ENCODE measurements at regions not wholly inside any gene's neighbourhood (a gene's known extent, or its start where the extent isn't known, plus 50 kb on each side); places are given as distances from the start of the nearest gene placed in this dataset.
A peak's percentile ranks its signal among the peaks of the same experiment; 100 is the strongest.

GRCh38 chr13:56670563-56670962, 470.2 kb upstream of the PRR20A start:
- Histone ChIP-seq H3K18ac (ENCODE audit: extremely low read depth, low read length) (no peak overlapping the region), H3K23me2 (ENCODE audit: low read depth, low read length) (no peaks in the 10 kb centered on the region), H4K5ac (ENCODE audit: insufficient read length, low read depth, low read length) (no peak overlapping the region), H2BK15ac (ENCODE audit: low read length) (no peak overlapping the region), H2BK20ac (ENCODE audit: low read length) (no peak overlapping the region), H2BK120ac (replicated peaks; ENCODE audit: low read depth, low read length) (no peak overlapping the region), H3K79me2 (ENCODE audit: control insufficient read depth in 1 of 2, insufficient read depth in 2 of 2, low read length in 2 of 2) (no peaks in the 10 kb centered on the region), H4K8ac (ENCODE audit: extremely low read depth, insufficient read depth, low read length) (no peak overlapping the region), H3K4ac (replicated peaks; ENCODE audit: insufficient read length, low read depth, low read length) (no peak overlapping the region), H3K4me3 (ENCODE audit: extremely low read depth in 1 of 4, insufficient read depth in 2 of 4, low read depth in 3 of 4, low read length in 4 of 4) (no peak overlapping the region), H3K79me1 (ENCODE audit: low read depth, low read length) (no peaks in the 10 kb centered on the region), H3K27me3 (replicated peaks in 1 of 4; ENCODE audit: control insufficient read depth in 3 of 4, extremely low read depth in 1 of 4, insufficient read depth in 3 of 4, low read length in 3 of 4) (no peaks in the 10 kb centered on the region), H3K4me2 (ENCODE audit: insufficient read depth in 1 of 2, low read depth in 2 of 2, low read length in 2 of 2) (no peak overlapping the region), H3K9me3 (ENCODE audit: insufficient read depth in 2 of 2, low read depth in 1 of 2, low read length in 1 of 2) (no peaks in the 10 kb centered on the region), H3K14ac (ENCODE audit: insufficient read length) (no peak overlapping the region), H3K23ac (ENCODE audit: insufficient read length) (no peak overlapping the region), H3K9ac (replicated peaks in 1 of 4; ENCODE audit: extremely low read depth in 1 of 4, low read depth in 3 of 4, low read length in 3 of 4) (no peak overlapping the region), H3K36me3 (ENCODE audit: control insufficient read depth in 2 of 4, insufficient read depth in 4 of 4, low read length in 3 of 4) (no peaks in the 10 kb centered on the region), H4K20me1 (replicated peaks in 1 of 2; ENCODE audit: control insufficient read depth in 1 of 2, insufficient read depth in 2 of 2, low read length in 2 of 2) (no peaks in the 10 kb centered on the region), H3K56ac (replicated peaks; ENCODE audit: insufficient read length, low read depth, low read length) (no peak overlapping the region), H2AK5ac (ENCODE audit: low read depth, low read length) (no peak overlapping the region), H3K27ac (ENCODE audit: low read depth, low read length) (no peak overlapping the region), H2BK12ac (ENCODE audit: low read depth, low read length) (no peak overlapping the region), H4K91ac (replicated peaks; ENCODE audit: insufficient read length, low read length) (no peak overlapping the region), H3K4me1 (replicated peaks in 1 of 4; ENCODE audit: control insufficient read depth in 3 of 4, insufficient read depth in 4 of 4, low read length in 3 of 4) (no peaks in the 10 kb centered on the region), H2BK5ac (ENCODE audit: low read depth, low read length) (no peak overlapping the region), H2AFZ (ENCODE audit: low read length) (peak overlapping the region; percentile 99; the same call in 1 of the 2 replicates)
- no peak for FAIRE-seq
- TF ChIP-seq POU5F1 (IDR thresholded peaks at IDR 0.05; ENCODE audit: low read depth, low read length) (no peak), BRCA1 (IDR thresholded peaks at IDR 0.05; ENCODE audit: low read depth, low read length) (no peak), BCL11A (IDR thresholded peaks at IDR 0.05; ENCODE audit: low read depth in 2 of 2, low read length in 2 of 2) (no peak), RBBP5 (IDR thresholded peaks at IDR 0.05; ENCODE audit: borderline replicate concordance, low read depth, low read length) (no peak), NANOG (IDR thresholded peaks at IDR 0.05; ENCODE audit: insufficient read depth, low read depth, low read length, poor library complexity, severe bottlenecking) (no peak), SIX5 (IDR thresholded peaks at IDR 0.05; ENCODE audit: low read depth, low read length) (no peak), SIN3A (conservative IDR thresholded peaks at IDR 0.05 in 1 of 2, IDR thresholded peaks at IDR 0.05 in 1 of 2; ENCODE audit: low read depth in 1 of 2, low read length in 2 of 2) (no peak), POLR2A (IDR thresholded peaks at IDR 0.05; ENCODE audit: control extremely low read depth in 1 of 2, low read depth in 2 of 2, low read length in 2 of 2) (no peak), CBX8 (IDR thresholded peaks at IDR 0.05; ENCODE audit: borderline replicate concordance, low read depth, low read length) (no peak)
- WGBS, 2 experiments (ENCODE audit: extremely low coverage in 1 of 2, insufficient coverage in 1 of 2, insufficient read length in 1 of 2, insufficient replicate concordance in 2 of 2, low coverage in 1 of 2, low lambda C conversion rate in 2 of 2, missing lambda C conversion rate in 1 of 2) = 86% methylated on average over 2 of the region's 2 CpGs; no CpG with 5 or more reads in 1 of the 2 experiments
- DNase-seq (ENCODE audit: low read depth in 1 of 2, low spot score in 2 of 2) = no peak
- ChIA-PET POLR2A (ENCODE audit: partially characterized antibody) (no interaction called here), CTCF (ENCODE audit: partially characterized antibody) (no interaction called here)

Data from H1 (cell line).